ENCODE measurements at regions not wholly inside any gene's neighbourhood (a gene's known extent, or its start where the extent isn't known, plus 50 kb on each side); places are given as distances from the start of the nearest gene placed in this dataset.

DNA sequence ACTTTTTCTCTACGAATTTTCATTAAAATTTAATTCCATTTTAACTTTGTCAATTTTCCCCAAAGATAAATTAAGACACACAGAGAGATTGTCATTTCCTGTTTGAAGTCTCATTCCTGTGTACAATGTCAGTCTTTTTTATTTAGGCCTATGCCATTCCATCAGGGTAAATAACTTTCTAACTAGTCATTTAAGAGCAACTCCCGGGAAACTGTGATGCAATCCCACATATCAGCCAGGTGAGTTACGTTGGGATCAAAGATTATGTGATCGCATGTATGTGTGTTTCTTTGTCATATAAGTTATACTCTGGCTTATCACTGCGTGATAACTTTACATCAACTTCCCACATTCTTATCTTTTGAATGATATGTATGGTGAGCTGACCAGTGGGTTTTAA, 86.1 kb upstream of the S1PR1 start:
- TF ChIP-seq, protein P1, sequence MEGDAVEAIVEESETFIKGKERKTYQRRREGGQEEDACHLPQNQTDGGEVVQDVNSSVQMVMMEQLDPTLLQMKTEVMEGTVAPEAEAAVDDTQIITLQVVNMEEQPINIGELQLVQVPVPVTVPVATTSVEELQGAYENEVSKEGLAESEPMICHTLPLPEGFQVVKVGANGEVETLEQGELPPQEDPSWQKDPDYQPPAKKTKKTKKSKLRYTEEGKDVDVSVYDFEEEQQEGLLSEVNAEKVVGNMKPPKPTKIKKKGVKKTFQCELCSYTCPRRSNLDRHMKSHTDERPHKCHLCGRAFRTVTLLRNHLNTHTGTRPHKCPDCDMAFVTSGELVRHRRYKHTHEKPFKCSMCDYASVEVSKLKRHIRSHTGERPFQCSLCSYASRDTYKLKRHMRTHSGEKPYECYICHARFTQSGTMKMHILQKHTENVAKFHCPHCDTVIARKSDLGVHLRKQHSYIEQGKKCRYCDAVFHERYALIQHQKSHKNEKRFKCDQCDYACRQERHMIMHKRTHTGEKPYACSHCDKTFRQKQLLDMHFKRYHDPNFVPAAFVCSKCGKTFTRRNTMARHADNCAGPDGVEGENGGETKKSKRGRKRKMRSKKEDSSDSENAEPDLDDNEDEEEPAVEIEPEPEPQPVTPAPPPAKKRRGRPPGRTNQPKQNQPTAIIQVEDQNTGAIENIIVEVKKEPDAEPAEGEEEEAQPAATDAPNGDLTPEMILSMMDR (conservative IDR thresholded peaks at IDR 0.05; ENCODE audit: low read length) = no peak
- no peak for TF ChIP-seq EZH2phosphoT487 (IDR thresholded peaks at IDR 0.05; ENCODE audit: borderline replicate concordance, low read depth, low read length)
